GM19238 (cell line): ENCODE measurements at regions not wholly inside any gene's neighbourhood (a gene's known extent, or its start where the extent isn't known, plus 50 kb on each side); places are given as distances from the start of the nearest gene placed in this dataset.
"Not testable (repeated sequence)": the region's sequence is repeated elsewhere in the genome, so short reads cannot be mapped to it uniquely, and the experiment has no call there.

Source experiments
- DNase-seq: peaks from one replicate; pipeline ENCODE4 v3.0.0; 2011; ENCODE audit warnings: low spot score; ENCODE audit not compliant: insufficient read length

DNA sequence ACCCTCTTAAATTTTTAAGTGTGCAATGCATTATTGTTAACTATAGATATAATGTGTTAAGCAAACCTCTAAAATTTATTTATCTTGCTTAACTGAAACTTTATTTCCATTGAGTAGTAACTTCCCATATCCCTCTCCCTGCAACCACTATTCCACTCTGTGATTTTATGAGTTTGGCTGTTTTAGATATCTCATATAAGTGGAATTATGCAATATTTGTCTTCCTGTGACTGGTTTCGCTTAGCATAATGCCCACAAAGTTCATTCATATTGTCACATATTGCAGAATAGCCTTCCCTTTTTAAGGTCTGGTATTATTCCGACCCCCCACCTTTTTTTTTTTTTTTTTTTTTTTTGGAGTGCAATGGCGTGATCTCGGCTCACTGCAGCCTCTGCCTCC lies 247.6 kb downstream of the EMP1 start:
- no peak for DNase-seq

- DNase-seq: no peak
These were observed 247.0 kb downstream of the EMP1 start for GRCh38 chr12:13443498-13443897.

- no peak for DNase-seq
These were observed 246.5 kb downstream of the EMP1 start for GRCh38 chr12:13443028-13443427.

DNA sequence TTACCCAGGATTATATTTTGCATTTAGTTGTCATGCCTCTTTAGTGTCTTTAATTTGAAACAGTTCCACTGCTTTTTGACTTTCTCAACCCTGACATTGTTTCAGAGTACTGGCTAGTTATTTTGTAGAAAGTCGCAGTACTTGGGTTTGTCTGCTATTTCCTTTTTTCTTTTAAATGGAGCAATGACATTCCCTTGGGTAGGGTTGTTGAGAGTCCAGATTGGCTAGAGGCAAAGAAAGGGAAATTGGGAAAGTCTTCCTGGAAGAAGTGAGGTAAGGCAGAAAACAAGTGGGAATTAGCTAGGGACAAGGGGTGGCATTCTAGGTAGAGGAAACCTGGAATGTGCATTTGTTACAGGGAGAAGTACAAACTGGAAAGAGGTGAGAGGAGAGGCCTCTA lies 245.9 kb downstream of the EMP1 start:
- DNase-seq: no peak

DNA sequence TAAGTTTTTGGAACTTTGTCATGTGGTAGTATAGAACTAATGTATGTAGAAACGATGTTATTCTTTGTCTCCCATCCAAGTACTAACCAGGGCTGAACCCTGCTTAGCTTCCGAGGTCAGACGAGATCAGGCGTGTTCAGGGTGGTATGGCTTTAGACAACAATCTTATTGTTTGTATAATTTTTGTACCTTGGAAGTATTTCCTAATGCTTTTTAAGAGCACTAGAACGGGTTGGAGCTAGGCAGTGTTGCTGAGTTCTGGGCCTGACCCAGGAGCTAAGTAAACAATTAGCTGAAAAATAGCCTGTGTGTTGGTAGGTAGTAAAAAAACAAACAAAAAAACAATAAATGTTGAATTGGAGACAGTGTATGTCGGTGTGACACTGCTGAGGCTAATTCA lies 244.3 kb downstream of the EMP1 start:
- DNase-seq: no peak

- no peak for DNase-seq
These were observed 241.0 kb downstream of the EMP1 start for GRCh38 chr12:13437541-13437940.

DNA sequence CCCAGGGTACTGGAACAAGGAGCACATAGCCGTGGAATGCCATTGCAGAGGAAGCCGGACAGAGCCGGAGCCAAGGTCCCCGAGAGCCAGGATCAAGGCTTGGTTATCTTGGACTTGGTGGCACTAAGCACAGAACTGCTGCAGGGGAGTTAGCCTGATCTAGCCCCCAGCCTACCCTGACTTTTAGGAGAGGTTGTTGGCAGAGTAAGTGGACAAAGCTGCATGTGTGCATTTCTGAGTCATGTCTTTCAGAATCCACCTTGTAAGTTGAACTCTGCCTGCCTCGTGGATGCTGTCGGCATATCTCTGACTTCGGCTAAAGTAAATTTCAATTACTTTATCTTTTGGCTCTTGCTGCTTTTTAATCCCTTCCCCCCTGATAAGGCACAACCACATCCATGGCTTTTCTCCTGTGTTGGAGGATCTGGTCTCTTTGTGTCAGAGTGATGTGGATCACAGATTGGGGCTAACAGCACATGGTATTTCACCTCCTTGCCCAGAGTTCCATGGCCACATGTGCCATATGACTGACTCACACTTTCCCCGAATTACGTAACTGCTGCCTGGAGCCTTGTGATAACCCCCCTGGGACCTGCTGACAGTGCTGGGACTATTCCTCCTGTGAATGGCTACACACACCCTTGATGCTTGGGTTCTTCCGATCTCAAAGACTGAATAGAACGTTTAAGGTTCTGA lies 240.3 kb downstream of the EMP1 start:
- no peak for DNase-seq

- DNase-seq: no peak
These were observed 239.7 kb downstream of the EMP1 start for GRCh38 chr12:13436182-13436581.

DNA sequence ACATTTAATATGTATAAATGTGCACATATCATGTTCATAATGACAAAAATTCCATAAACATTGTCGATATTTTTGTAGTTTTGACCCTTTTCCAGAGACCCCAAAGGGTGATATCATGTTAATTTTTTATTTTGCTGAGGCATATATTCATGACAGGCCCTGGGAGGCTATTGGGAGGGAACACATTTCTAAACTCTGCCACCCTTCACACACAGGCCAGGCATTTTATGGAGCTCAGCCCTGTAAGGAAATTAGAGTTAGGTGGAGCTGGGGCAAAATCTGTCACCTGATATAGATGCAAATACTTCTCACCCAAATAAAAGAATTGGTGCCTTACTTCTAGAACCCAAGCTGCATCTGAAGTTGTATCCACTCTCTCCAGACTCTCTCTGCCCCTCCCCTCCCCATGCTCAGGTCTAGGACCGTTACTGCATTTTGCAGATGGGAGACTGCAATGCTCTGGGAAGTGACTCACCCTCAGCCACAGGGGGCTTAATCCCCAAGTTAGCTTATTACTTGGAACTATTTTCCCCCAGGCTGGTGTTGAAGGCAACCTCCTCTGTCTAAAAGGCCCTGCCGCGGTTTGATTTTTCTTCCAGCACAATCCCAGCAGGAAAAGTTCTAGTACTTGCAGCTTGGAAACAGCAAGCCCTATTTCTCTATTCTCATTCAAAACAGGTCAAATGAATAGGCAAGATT lies 238.9 kb downstream of the EMP1 start:
- DNase-seq: no peak

DNA sequence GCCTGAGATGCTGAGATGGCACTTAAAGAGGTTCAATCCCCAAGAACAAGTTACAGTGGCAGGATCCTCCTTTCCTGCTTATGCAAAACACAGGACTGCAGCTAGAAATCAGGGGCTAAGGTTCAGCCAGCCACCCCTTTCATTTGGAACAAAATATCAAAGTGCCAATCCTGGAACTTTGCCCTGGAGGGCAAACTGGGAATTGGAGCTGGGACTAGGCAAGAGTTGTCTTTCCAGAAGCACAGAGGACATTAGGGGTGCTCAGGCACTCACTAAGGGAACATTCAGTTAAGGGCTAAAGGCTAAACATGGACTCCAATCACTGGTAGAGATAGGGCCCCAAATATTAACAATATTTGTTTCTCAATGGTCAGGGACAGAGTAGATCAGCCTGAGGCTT lies 237.2 kb downstream of the EMP1 start:
- DNase-seq: no peak

GRCh38 chr12:13431041-13431440 lies 234.5 kb downstream of the EMP1 start:
- DNase-seq: no peak

- DNase-seq: no peak
These were observed 232.2 kb downstream of the EMP1 start for GRCh38 chr12:13428538-13429265.

DNA sequence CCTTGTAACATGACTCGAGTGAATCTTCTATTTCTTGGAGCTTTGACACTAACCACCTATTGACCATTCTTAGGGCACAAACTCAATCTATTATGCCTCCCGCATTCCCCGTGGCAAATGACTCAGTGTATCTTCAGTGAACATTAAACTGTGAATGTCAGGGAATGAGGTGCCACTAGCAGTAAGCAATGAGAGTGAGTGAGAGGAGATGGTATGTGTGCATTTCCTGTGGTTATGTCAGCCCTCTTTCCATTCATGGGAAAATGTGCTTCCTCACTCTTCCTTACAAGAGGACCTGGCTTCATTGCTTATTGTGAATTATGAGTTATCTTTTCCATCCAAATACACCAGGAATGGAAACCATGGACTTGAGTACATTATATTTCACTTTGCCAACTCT lies 229.2 kb downstream of the EMP1 start:
- no peak for DNase-seq

DNA sequence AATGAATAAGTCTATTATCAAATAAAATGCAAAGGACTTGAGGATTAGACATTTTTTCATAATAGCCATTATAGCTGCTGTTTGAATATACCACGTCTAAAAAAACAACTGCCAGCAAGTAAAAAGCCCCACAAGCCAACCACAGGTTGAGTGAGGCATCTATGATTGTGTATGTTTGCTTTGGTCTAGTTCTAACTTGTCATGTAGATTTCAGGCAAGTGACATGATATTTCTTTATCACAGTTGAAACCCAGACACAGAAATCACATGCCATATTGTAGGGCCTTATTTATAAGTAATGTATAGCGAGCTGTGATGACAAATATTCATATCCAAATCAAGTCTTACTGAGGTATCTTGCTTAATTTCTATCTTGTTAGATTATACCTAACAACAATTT lies 225.8 kb downstream of the EMP1 start:
- DNase-seq: no peak

DNA sequence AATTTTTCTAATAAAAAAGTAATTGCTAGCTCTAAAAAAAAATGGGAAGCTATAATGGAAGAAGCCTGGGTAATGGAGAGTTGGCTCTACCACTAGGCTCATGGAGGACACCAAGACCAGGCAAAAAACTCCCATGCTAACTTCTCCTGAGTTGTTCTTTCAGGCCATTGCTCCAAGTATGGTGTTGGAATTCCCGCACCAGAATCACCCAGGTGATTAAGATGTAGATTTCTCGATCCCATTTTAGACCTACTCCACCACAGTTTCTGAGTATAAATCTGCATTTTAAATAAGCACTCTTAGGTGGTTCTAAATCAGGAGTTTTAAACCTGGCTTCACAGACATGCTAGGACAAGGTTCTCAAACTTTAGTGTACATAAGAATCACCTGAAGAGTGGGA lies 221.0 kb downstream of the EMP1 start:
- DNase-seq: no peak

DNA sequence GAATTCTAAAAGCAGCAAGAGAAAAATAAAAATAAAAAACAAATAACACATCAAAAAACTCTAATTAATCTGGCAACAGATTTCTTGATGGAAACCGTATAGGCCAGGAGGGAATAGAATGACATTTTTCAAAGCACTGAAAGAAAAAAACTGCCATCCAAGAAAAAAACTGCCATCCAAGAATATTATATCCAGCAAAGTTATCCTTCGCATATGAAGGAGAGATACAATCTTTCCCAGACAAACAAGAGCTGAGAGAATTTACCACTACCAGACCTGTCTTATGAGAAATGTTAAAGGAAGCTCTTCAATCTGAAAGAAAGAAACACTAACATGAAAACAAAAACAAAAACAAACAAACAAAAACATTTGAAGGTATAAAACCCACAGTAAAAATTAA lies 214.8 kb downstream of the EMP1 start:
- no peak for DNase-seq

GRCh38 chr12:13405961-13406703 lies 209.6 kb downstream of the EMP1 start:
- no peak for DNase-seq

DNA sequence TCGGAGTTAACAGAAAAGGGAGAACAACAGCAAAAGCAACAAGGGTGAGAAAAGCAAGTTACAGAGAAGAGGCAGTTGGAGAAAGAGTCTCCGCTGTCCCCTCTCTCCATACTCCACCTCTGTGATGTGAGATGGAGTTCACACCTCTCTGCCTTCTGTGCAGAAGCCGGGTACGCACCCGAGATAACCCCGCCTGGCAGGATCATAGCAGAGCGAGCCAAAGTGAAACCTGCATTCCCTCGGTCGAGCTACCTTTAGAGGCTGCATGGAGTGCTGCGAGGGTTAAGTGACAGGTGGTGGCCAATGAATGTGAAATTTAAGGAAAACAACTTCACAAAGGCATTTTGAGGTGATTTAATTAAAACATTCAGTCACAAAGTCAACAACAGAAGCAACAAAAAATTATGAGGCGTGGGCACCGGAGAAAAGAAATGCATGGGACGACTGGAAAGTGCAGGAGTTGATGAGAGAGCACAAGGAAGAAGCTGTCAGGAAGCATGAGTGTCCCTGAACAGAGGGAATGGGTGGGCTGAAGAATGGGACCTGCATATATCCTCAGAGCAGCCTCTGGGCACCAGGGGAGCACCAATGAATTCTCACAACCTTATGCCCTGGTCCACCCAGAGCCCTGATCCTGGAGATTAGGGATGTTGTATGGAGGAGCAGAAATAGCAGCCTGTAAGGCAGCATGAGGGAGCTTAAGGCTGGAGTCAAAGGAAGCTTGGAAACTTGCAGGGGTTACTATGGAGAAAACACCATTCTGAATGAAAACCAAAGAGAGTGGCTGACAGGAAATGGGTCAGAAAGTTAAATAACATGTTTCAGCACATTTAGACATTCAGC lies 208.3 kb downstream of the EMP1 start:
- DNase-seq: no peak

DNA sequence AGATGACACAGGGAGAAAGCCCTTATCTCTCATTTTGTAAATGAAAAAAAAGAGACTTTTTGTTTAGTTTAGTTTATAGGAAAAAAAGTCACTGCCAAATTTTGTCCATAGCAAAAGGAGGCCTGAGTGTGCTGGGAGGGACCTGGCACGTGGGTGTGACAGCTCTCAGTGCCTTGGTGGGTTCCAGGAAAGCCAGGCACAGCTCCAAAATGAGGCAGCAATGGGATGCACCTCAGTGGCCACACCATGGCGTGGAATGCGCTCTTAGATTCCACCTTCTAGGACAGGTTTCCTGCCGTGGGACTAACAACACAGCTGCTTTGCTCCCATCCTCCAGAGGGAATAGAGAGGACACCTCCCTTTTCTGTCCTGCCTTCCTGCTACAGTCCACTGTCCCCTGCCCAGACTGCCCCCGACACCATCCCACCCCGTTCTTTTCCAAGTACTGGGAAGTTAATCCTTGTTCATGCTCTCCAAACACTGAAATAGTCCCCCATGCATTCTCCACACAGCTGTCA lies 207.6 kb downstream of the EMP1 start:
- no peak for DNase-seq

DNA sequence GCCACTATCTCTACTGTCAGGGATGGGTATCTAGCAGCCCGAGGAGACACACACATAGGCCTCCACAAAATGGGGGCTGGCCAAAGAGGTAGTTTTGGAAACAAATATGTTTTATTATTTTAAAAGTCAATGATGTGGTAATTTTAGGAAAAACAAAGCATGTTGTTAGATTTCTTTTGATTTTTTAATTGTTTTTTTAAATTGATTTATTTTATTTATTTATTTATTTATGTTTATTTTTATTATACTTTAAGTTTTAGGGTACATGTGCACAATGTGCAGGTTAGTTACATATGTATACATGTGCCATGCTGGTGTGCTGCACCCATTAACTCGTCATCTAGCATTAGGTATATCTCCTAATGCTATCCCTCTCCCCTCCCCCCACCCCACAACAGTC lies 194.8 kb downstream of the EMP1 start:
- not testable (repeated sequence) for DNase-seq

DNA sequence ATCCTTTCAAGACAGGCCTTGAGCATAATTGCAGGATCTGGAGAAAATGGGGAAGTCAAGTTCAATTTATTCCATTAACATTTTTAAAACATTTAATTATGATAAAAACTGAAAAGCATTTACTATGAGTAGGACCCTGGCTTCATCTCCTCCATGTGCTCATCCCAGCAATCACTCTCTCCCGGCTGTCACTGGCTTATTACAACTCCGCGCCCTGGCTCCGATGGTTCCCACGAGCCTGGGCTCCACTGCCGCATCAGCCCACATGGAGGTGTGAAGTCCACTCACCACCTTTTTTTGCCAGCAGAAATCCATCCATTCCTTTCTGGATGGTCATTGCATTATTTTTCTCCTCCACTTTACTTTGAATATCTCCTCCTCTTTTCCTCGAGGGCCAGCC lies 194.4 kb downstream of the EMP1 start:
- DNase-seq: no peak
